ENCODE measurements at regions not wholly inside any gene's neighbourhood (a gene's known extent, or its start where the extent isn't known, plus 50 kb on each side); places are given as distances from the start of the nearest gene placed in this dataset.

DNA sequence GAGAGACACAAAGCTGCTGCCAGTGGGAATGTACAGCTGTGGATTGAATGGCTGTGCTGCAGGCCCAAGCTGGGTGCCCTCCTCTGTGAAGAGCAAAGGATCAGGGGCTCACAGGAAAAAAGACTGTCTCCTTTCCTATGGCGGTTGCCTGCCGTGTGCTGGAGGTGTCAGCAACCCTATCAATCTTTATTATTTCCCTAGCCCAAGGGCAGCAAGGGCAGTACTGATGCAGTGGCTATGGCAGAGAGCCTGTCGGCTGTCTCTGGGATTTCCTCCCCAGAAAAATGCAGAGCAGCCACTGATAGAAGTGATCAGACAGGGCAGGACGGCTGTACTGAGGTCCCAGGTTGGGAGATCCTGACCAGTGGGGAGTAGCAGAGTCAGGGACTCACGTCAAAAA, 117.3 kb upstream of the CDH12 start:
- H3K4me3 ChIP-seq (ENCODE audit: low read depth, low read length): no peak overlapping the region
- DNase-seq (ENCODE audit: low read depth): no peak
- TF ChIP-seq, protein P1, sequence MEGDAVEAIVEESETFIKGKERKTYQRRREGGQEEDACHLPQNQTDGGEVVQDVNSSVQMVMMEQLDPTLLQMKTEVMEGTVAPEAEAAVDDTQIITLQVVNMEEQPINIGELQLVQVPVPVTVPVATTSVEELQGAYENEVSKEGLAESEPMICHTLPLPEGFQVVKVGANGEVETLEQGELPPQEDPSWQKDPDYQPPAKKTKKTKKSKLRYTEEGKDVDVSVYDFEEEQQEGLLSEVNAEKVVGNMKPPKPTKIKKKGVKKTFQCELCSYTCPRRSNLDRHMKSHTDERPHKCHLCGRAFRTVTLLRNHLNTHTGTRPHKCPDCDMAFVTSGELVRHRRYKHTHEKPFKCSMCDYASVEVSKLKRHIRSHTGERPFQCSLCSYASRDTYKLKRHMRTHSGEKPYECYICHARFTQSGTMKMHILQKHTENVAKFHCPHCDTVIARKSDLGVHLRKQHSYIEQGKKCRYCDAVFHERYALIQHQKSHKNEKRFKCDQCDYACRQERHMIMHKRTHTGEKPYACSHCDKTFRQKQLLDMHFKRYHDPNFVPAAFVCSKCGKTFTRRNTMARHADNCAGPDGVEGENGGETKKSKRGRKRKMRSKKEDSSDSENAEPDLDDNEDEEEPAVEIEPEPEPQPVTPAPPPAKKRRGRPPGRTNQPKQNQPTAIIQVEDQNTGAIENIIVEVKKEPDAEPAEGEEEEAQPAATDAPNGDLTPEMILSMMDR (IDR thresholded peaks at IDR 0.05; ENCODE audit: insufficient read depth, low read depth, low read length, missing control alignments): no peak

DNA sequence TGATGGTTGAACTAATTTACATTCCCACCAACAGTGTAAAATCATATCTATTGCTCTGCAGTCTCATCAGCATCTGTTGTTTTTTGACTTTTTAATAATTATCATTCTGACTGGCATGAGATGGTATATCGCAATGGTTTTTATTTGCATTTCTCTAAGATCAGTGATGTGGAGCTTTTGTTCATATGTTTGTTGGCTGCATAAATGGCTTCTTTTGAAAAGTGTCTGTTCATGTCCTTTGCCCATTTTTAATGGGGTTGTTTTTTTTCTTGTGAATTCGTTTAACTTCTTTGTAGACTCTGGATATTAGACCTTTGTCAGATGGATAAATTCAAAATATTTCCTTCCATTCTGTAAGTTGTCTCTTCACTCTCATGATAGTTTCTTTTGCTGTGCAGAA, 115.2 kb upstream of the CDH12 start:
- DNase-seq (ENCODE audit: low read depth): no peak
- no peak overlapping the region for H3K4me3 ChIP-seq (ENCODE audit: low read depth, low read length)
- TF ChIP-seq, protein P1 (IDR thresholded peaks at IDR 0.05; ENCODE audit: insufficient read depth, low read depth, low read length, missing control alignments): no peak

DNA sequence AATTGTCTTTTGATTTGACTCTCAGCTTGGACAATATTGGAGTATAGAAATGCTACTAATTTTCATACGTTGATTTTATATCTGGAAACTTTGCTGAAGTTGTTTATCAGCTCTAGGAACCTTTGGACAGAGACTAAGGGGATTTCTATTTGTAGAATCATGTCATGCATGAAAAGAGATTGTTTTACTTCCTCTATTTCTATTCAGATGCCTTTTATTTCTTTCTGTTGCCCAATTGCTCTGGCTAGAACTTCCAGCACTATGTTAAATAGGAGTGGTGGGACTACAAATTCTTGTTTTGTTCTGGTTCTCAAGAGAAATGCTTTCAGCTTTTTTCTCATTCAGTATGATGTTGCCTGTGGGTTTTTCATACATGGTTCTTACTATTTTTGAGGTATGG, 112.8 kb upstream of the CDH12 start:
- no peak for DNase-seq (ENCODE audit: low read depth)
- no peak overlapping the region for H3K4me3 ChIP-seq (ENCODE audit: low read depth, low read length)
- TF ChIP-seq, protein P1 (IDR thresholded peaks at IDR 0.05; ENCODE audit: insufficient read depth, low read depth, low read length, missing control alignments): no peak

DNA sequence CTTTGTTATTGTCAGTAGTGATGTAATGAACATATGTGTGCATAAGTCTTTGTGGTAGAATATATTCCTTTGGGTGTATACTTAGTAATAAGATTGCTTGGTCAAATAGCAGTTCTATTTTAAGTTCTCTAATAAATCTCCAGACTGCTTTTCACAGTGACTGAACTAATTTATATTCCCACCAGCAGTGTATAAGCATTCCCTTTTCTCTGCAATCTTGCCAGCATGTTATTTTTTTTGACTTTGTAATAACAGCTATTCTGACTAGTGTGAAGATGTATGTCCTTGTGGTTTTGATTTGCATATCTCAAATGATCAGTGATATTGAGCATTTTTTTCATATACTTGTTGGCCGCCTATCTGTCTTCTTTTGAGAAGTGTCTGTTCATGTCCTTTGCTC, 111.5 kb upstream of the CDH12 start:
- TF ChIP-seq, protein P1 (IDR thresholded peaks at IDR 0.05; ENCODE audit: insufficient read depth, low read depth, low read length, missing control alignments): no peak
- DNase-seq (ENCODE audit: low read depth): no peak

DNA sequence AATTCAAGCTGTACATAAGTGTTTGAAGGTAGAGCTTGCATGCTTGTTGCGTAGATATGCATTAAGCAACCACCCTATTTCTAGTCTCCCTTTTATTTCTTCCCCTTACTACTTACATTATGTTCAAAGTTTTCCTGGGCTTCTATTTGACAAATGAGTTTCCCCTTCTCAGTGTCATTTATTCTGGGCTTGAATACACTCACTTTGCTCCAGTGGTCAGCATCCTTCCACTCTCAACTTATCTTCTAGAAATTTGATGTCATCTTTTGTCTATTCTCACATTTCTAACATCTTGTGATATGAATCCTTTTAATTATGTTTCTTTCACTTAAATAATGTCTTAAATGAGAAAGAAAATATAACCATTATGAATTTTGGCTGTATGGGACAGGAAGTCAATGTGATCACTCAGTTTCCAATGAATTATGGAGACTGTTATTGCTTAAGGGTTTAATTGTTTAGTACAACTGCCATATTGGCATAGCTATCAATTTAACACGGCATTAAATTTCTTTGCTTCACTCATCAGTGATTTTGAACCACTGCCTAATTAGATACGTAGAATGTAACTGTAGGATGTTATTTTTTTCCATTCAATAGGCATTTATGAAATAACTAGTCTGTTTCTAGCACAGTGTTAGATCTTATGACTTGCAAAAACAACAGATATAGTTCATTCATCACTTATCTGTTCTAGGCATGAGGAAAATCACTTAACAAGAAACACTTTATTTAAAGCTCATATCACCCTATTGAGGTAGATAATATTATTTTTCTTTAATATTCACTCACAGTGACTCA, 105.5 kb upstream of the CDH12 start:
- H3K4me3 ChIP-seq (ENCODE audit: low read depth, low read length): no peak overlapping the region
- DNase-seq (ENCODE audit: low read depth): no peak
- TF ChIP-seq, protein P1 (IDR thresholded peaks at IDR 0.05; ENCODE audit: insufficient read depth, low read depth, low read length, missing control alignments): no peak

More for the DNA sequence above, 111.5 kb upstream of the CDH12 start:
- no peak overlapping the region for H3K4me3 ChIP-seq (ENCODE audit: low read depth, low read length)

DNA sequence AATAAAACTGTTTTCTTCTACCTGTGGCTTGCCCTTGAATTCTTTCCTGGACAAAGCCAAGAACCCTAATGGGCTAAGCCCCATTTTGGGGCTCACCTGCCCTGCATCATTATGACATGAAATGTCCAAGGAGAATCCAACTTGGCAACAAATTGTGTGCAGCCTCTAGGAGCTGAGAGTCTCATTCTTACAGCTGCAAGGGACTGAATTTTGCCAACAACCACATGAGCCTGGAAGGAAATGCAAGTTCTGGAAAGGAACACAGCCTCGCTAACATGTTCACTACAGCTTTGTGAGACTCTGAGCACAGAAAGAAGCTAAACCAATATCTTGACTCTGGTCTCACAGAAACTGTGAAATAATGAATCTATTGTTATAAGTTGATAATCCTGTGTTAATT, 94.8 kb upstream of the CDH12 start:
- H3K4me3 ChIP-seq (ENCODE audit: low read depth, low read length): no peak overlapping the region
- no peak for DNase-seq (ENCODE audit: low read depth)
- TF ChIP-seq, protein P1 (IDR thresholded peaks at IDR 0.05; ENCODE audit: insufficient read depth, low read depth, low read length, missing control alignments): no peak

DNA sequence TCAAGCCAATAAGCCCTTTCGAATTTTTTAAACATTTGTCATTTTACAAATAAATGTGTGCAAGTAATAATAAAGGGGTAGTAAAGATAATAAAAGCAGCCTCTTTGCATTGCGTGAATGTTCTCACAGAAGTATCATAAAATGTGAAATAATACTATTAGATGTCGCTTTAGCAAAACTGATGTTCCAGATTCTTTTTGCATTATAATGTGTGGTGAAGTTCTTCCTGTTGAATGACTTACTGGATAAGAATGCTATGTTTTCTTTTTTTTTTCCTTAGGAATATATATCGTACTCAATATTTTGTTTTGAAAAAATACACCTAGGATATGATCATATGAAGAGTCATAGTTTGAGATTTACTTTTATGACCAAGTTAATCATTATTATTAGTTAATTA, 85.2 kb upstream of the CDH12 start:
- H3K4me3 ChIP-seq (ENCODE audit: low read depth, low read length): no peak overlapping the region
- DNase-seq (ENCODE audit: low read depth): no peak
- TF ChIP-seq, protein P1 (IDR thresholded peaks at IDR 0.05; ENCODE audit: insufficient read depth, low read depth, low read length, missing control alignments): no peak

Data from GM12865 (cell line).